Hepatocyte (in vitro differentiated cells): ENCODE measurements at regions not wholly inside any gene's neighbourhood (a gene's known extent, or its start where the extent isn't known, plus 50 kb on each side); places are given as distances from the start of the nearest gene placed in this dataset.

Experiments used
- DNase-seq: peaks from one replicate; pipeline ENCODE4 v3.0.0-alpha.2; 2016; ENCODE audit warnings: low spot score
- H2AFZ ChIP-seq: fragments of 200-600 bp; sonication (generic); 2 replicates; pipeline ENCODE4 v1.6.0; 2016; ENCODE audit warnings: antibody characterized with exemption, mild to moderate bottlenecking
- H3K27ac ChIP-seq: fragments of 200-600 bp; sonication (generic); 2 replicates; pipeline ENCODE4 v1.5.1; 2016; ENCODE audit warnings: mild to moderate bottlenecking
- H3K27me3 ChIP-seq: fragments of 200-600 bp; sonication (generic); 2 replicates; pipeline ENCODE4 v1.6.1; 2016
- H3K36me3 ChIP-seq: fragments of 200-600 bp; sonication (generic); replicated peaks from 2 replicates; pipeline ENCODE4 v1.5.1; 2016; ENCODE audit warnings: low read depth; ENCODE audit not compliant: insufficient read depth
- H3K4me1 ChIP-seq: fragments of 200-600 bp; sonication (generic); 2 replicates; pipeline ENCODE4 v1.5.1; 2016; ENCODE audit warnings: mild to moderate bottlenecking, moderate library complexity; ENCODE audit not compliant: insufficient read depth
- H3K4me2 ChIP-seq: fragments of 200-600 bp; sonication (generic); 2 replicates; pipeline ENCODE4 v1.6.0; 2016
- H3K4me3 ChIP-seq: fragments of 200-600 bp; sonication (generic); 2 replicates; pipeline ENCODE4 v1.5.1; 2016; ENCODE audit warnings: mild to moderate bottlenecking
- H3K79me2 ChIP-seq: fragments of 200-600 bp; sonication (generic); 2 replicates; pipeline ENCODE4 v1.6.0; 2017; ENCODE audit warnings: mild to moderate bottlenecking
- H3K9me2 ChIP-seq: fragments of 200-600 bp; sonication (generic); replicated peaks from 2 replicates; pipeline ENCODE4 v1.6.0; 2017; ENCODE audit warnings: mild to moderate bottlenecking; ENCODE audit not compliant: insufficient read depth
- H3K9me3 ChIP-seq: fragments of 200-600 bp; sonication (generic); 2 replicates; pipeline ENCODE4 v1.5.1; 2016; ENCODE audit warnings: low read depth, mild to moderate bottlenecking
- H4K20me1 ChIP-seq: fragments of 200-600 bp; sonication (generic); 2 replicates; pipeline ENCODE4 v1.6.0; 2016; ENCODE audit warnings: mild to moderate bottlenecking; ENCODE audit not compliant: insufficient read depth, poor library complexity, severe bottlenecking
- EZH2 ChIP-seq: fragments of 200-600 bp; sonication (generic); IDR thresholded peaks from 2 replicates; pipeline ENCODE4 v1.6.1; 2016; ENCODE audit warnings: antibody characterized with exemption, mild to moderate bottlenecking, borderline replicate concordance
- EZH2phosphoT487 ChIP-seq: fragments of 200-600 bp; sonication (generic); IDR thresholded peaks from one replicate; pipeline ENCODE4 v1.6.1; 2018; ENCODE audit warnings: antibody characterized with exemption, mild to moderate bottlenecking, low read depth, moderate library complexity; ENCODE audit not compliant: unreplicated experiment, severe bottlenecking
- WGBS: methylation state at CpG from one replicate; pipeline ENCODE4 v1.1.6; 2016; ENCODE audit warnings: low lambda C conversion rate; ENCODE audit errors: missing lambda C conversion rate; 5-methylcytosine and 5-hydroxymethylcytosine counted together
- TF ChIP-seq, protein P1 (sequence below): fragments of 200-600 bp; sonication (generic); IDR thresholded peaks from 2 replicates; pipeline ENCODE4 v1.5.1; 2016; ENCODE audit warnings: antibody characterized with exemption, mild to moderate bottlenecking; ENCODE audit not compliant: poor library complexity

- Histone ChIP-seq H3K79me2 (no peaks in the 10 kb centered on the region), H2AFZ (no peak overlapping the region), H3K36me3 (no peaks in the 10 kb centered on the region), H4K20me1 (no peaks in the 10 kb centered on the region), H3K9me3 (no peaks in the 10 kb centered on the region), H3K27ac (peak overlapping the region; percentile 62), H3K4me2 (no peak overlapping the region), H3K27me3 (no peaks in the 10 kb centered on the region), H3K9me2 (no peaks in the 10 kb centered on the region), H3K4me3 (no peak overlapping the region), H3K4me1 (peaks cover 24% of the 10 kb centered on the region)
- TF ChIP-seq EZH2 (no peak), EZH2phosphoT487 (no peak)
- TF ChIP-seq, protein P1, sequence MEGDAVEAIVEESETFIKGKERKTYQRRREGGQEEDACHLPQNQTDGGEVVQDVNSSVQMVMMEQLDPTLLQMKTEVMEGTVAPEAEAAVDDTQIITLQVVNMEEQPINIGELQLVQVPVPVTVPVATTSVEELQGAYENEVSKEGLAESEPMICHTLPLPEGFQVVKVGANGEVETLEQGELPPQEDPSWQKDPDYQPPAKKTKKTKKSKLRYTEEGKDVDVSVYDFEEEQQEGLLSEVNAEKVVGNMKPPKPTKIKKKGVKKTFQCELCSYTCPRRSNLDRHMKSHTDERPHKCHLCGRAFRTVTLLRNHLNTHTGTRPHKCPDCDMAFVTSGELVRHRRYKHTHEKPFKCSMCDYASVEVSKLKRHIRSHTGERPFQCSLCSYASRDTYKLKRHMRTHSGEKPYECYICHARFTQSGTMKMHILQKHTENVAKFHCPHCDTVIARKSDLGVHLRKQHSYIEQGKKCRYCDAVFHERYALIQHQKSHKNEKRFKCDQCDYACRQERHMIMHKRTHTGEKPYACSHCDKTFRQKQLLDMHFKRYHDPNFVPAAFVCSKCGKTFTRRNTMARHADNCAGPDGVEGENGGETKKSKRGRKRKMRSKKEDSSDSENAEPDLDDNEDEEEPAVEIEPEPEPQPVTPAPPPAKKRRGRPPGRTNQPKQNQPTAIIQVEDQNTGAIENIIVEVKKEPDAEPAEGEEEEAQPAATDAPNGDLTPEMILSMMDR = no peak
- 35% methylated on average over 1 of the region's 1 CpG for whole genome bisulfite sequencing
- no peak for DNase-seq
Measured at GRCh38 chr12:39240587-39240986, 202.3 kb downstream of the KIF21A start.

- no peak overlapping the region for H2AFZ ChIP-seq
- H4K20me1 ChIP-seq = no peaks in the 10 kb centered on the region
- TF ChIP-seq, protein P1 = no peak
- TF ChIP-seq EZH2 (no peak), EZH2phosphoT487 (no peak)
- no peaks in the 10 kb centered on the region for H3K9me2 ChIP-seq
- no peak overlapping the region for H3K4me3 ChIP-seq
- H3K27me3 ChIP-seq = no peaks in the 10 kb centered on the region
- H3K79me2 ChIP-seq = no peaks in the 10 kb centered on the region
- peak overlapping the region; percentile 27 for H3K4me2 ChIP-seq
- 58% methylated on average over 5 of the region's 5 CpGs for WGBS
- peak overlapping the region; percentile 62 for H3K27ac ChIP-seq
- H3K9me3 ChIP-seq = no peaks in the 10 kb centered on the region
- peaks cover 24% of the 10 kb centered on the region for H3K4me1 ChIP-seq
- DNase-seq = peak; percentile 49
- H3K36me3 ChIP-seq = no peaks in the 10 kb centered on the region
Measured at GRCh38 chr12:39239490-39240486, 203.1 kb downstream of the KIF21A start.

DNA sequence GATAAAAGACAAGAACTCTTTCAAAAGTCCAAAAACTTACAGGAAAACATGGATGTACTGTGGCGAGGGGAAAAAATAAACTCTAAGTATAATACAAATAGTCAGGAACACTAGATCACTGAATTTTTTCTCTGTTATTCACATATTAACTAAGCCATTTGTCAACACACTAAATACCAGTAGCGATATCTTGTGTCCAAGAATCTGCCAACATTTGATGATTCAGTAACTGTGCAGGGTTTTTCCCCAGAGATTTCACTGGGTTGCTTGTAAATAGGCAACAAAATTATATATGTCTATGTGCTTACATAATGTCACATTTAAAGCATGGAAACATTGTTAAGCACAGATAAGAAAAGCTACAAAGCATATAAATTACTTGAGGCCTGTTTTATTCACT lies 205.9 kb downstream of the KIF21A start:
- Histone ChIP-seq H3K27me3 (no peaks in the 10 kb centered on the region), H3K4me1 (peaks cover 24% of the 10 kb centered on the region), H3K36me3 (no peaks in the 10 kb centered on the region), H3K79me2 (no peaks in the 10 kb centered on the region), H3K4me2 (no peak overlapping the region), H3K27ac (peak overlapping the region; percentile 40), H3K9me2 (no peaks in the 10 kb centered on the region), H3K4me3 (no peak overlapping the region), H3K9me3 (no peaks in the 10 kb centered on the region), H4K20me1 (no peaks in the 10 kb centered on the region), H2AFZ (no peak overlapping the region)
- TF ChIP-seq, protein P1 = no peak
- no peak for TF ChIP-seq EZH2phosphoT487
- no peak for TF ChIP-seq EZH2
- 51% methylated on average over 2 of the region's 2 CpGs for WGBS
- DNase-seq = peak; percentile 49
